ENCODE measurements at regions not wholly inside any gene's neighbourhood (a gene's known extent, or its start where the extent isn't known, plus 50 kb on each side); places are given as distances from the start of the nearest gene placed in this dataset.

GRCh38 chr11:81070948-81071347 lies 1630.1 kb upstream of the TENM4 start:
- Mint-ChIP-seq H3K27me3 (ENCODE audit: unreplicated experiment) (no peaks in the 10 kb centered on the region), H3K36me3 (ENCODE audit: low read depth, unreplicated experiment) (no peaks in the 10 kb centered on the region), H3K9me3 (ENCODE audit: unreplicated experiment) (no peaks in the 10 kb centered on the region), H3K4me3 (ENCODE audit: unreplicated experiment) (no peak overlapping the region), H3K27ac (ENCODE audit: unreplicated experiment) (no peak overlapping the region), H3K4me1 (ENCODE audit: unreplicated experiment) (peaks cover 15% of the 10 kb centered on the region)
- TF ChIP-seq CTCF (IDR thresholded peaks at IDR 0.05; ENCODE audit: unreplicated experiment) = no peak
- no peak for DNase-seq (ENCODE audit: low spot score)

GRCh38 chr11:81059356-81059755 lies 1618.5 kb upstream of the TENM4 start:
- TF ChIP-seq CTCF (IDR thresholded peaks at IDR 0.05; ENCODE audit: unreplicated experiment) = no peak
- Mint-ChIP-seq H3K4me1 (ENCODE audit: unreplicated experiment) (peaks cover 8% of the 10 kb centered on the region), H3K27me3 (ENCODE audit: unreplicated experiment) (no peaks in the 10 kb centered on the region), H3K4me3 (ENCODE audit: unreplicated experiment) (no peak overlapping the region), H3K9me3 (ENCODE audit: unreplicated experiment) (no peaks in the 10 kb centered on the region), H3K36me3 (ENCODE audit: low read depth, unreplicated experiment) (no peaks in the 10 kb centered on the region), H3K27ac (ENCODE audit: unreplicated experiment) (no peak overlapping the region)
- no peak for DNase-seq (ENCODE audit: low spot score)

GRCh38 chr11:81052344-81053158 lies 1611.7 kb upstream of the TENM4 start:
- Mint-ChIP-seq H3K27me3 (ENCODE audit: unreplicated experiment) (no peaks in the 10 kb centered on the region), H3K36me3 (ENCODE audit: low read depth, unreplicated experiment) (no peaks in the 10 kb centered on the region), H3K4me1 (ENCODE audit: unreplicated experiment) (peaks cover 5% of the 10 kb centered on the region), H3K9me3 (ENCODE audit: unreplicated experiment) (no peaks in the 10 kb centered on the region), H3K4me3 (ENCODE audit: unreplicated experiment) (no peak overlapping the region), H3K27ac (ENCODE audit: unreplicated experiment) (no peak overlapping the region)
- DNase-seq (ENCODE audit: low spot score) = no peak
- TF ChIP-seq CTCF (IDR thresholded peaks at IDR 0.05; ENCODE audit: unreplicated experiment) = no peak

- no peak for DNase-seq (ENCODE audit: low spot score)
- Mint-ChIP-seq H3K27me3 (ENCODE audit: unreplicated experiment) (no peaks in the 10 kb centered on the region), H3K9me3 (ENCODE audit: unreplicated experiment) (no peaks in the 10 kb centered on the region), H3K27ac (ENCODE audit: unreplicated experiment) (no peak overlapping the region), H3K4me3 (ENCODE audit: unreplicated experiment) (no peak overlapping the region), H3K4me1 (ENCODE audit: unreplicated experiment) (no peaks in the 10 kb centered on the region), H3K36me3 (ENCODE audit: low read depth, unreplicated experiment) (peaks cover 4% of the 10 kb centered on the region)
- no peak for TF ChIP-seq CTCF (IDR thresholded peaks at IDR 0.05; ENCODE audit: unreplicated experiment)
These were observed 1599.2 kb upstream of the TENM4 start for GRCh38 chr11:81039916-81040524.
